A549 (cell line): ENCODE measurements at regions not wholly inside any gene's neighbourhood (a gene's known extent, or its start where the extent isn't known, plus 50 kb on each side); places are given as distances from the start of the nearest gene placed in this dataset.
"Not testable (repeated sequence)": the region's sequence is repeated elsewhere in the genome, so short reads cannot be mapped to it uniquely, and the experiment has no call there.

Experiments used
- ATAC-seq, 2 experiments: fragments of 200-7000 bp in 1 of 2; fragments of >200 bp in 1 of 2; cut with Nextera tagmentation in 1 of 2; cut with Tn5 transposase in 1 of 2; 3 replicates each; pipeline versions ENCODE4 v1.8.0 to v1.9.1; 2018 to 2020; ENCODE audit warnings: mild to moderate bottlenecking in 1 of 2, moderate library complexity in 1 of 2
- CTCF ChIA-PET: fragments of 300-600 bp; sonication (Branson Sonifier 250); formaldehyde crosslinking; extraction: SDS; loops from one replicate; lab custom pipeline; 2021; ENCODE audit warnings: antibody characterized with exemption, inconsistent platforms; lab: Yijun Ruan, JAX
- POLR2A ChIA-PET: fragments of 350-600 bp; formaldehyde crosslinking; extraction: SDS; loops from one replicate; lab custom pipeline; 2021; ENCODE audit warnings: antibody characterized with exemption, inconsistent platforms; lab: Yijun Ruan, JAX
- DNase-seq, 2 experiments: peaks; one replicate each; pipeline versions ENCODE4 v3.0.0 to v3.0.0-alpha.2; 2011 to 2016; ENCODE audit warnings: low read depth in 1 of 2, low spot score in 1 of 2
- FAIRE-seq: peaks from 2 replicates; lab custom pipeline; 2011; peaks lifted over from hg19 to GRCh38; lab: Jason Lieb, UNC
- H3K27ac ChIP-seq, 2 experiments: fragments of >200 bp; sonication (Bioruptor Twin); formaldehyde crosslinking; 3 replicates each; pipeline ENCODE4 v1.5.1; 2016 to 2017
- H3K4me1 ChIP-seq: fragments of >200 bp; sonication (Bioruptor Twin); formaldehyde crosslinking; 3 replicates; pipeline ENCODE4 v1.6.1; 2016
- H3K4me2 ChIP-seq: fragments of >200 bp; sonication (Bioruptor Twin); formaldehyde crosslinking; 3 replicates; pipeline ENCODE4 v1.6.1; 2016
- H3K4me3 ChIP-seq: fragments of >200 bp; sonication (Bioruptor Twin); formaldehyde crosslinking; 3 replicates; pipeline ENCODE4 v1.5.1; 2016
- H3K9me3 ChIP-seq: fragments of >200 bp; sonication (Bioruptor Twin); formaldehyde crosslinking; 3 replicates; pipeline ENCODE4 v1.6.1; 2016
- CBX8 ChIP-seq: fragments of 200-600 bp; sonication (generic); IDR thresholded peaks from 2 replicates; pipeline ENCODE4 v1.6.1; 2016
- CHD2 ChIP-seq: fragments of 150-350 bp; IDR thresholded peaks from 2 replicates; pipeline ENCODE4 v1.6.1; 2014; ENCODE audit warnings: low read length; ENCODE audit not compliant: partially characterized antibody
- CHD4 ChIP-seq: fragments of 200-600 bp; sonication (generic); IDR thresholded peaks from 2 replicates; pipeline ENCODE4 v1.6.1; 2016; ENCODE audit warnings: antibody characterized with exemption, mild to moderate bottlenecking, borderline replicate concordance
- E2F6 ChIP-seq: IDR thresholded peaks from 2 replicates; pipeline ENCODE4 v1.6.1; 2012; ENCODE audit warnings: low read depth, borderline replicate concordance
- EHMT2 ChIP-seq: fragments of 200-600 bp; sonication (generic); IDR thresholded peaks from 2 replicates; pipeline ENCODE4 v1.6.1; 2016; ENCODE audit warnings: antibody characterized with exemption, low read depth, mild to moderate bottlenecking, moderate library complexity
- EP300 ChIP-seq, 2 experiments: fragments of >200 bp; sonication (Bioruptor Twin); formaldehyde crosslinking; IDR thresholded peaks; 2 replicates in 1 of 2; 3 replicates in 1 of 2; pipeline ENCODE4 v1.6.1; 2016 to 2017
- ESRRA ChIP-seq: fragments of 150-350 bp; IDR thresholded peaks from 2 replicates; pipeline ENCODE4 v1.6.1; 2014; ENCODE audit warnings: mild to moderate bottlenecking, low read length, borderline replicate concordance
- FOSB ChIP-seq: fragments of 250-450 bp; sonication (Bioruptor Pico); IDR thresholded peaks from 2 replicates; pipeline ENCODE4 v1.5.0; 2020; ENCODE audit warnings: mild to moderate bottlenecking, moderate library complexity
- FOSL2 ChIP-seq, 2 experiments: fragments of 450-650 bp in 1 of 2; fragments of >200 bp in 1 of 2; sonication (Bioruptor Twin) in 1 of 2; formaldehyde crosslinking; IDR thresholded peaks; 2 replicates each; pipeline versions ENCODE4 v1.5.0 to v1.6.1; 2016 to 2020; ENCODE audit warnings: mild to moderate bottlenecking in 1 of 2, moderate library complexity in 1 of 2
- GATA3 ChIP-seq: IDR thresholded peaks from 2 replicates; pipeline ENCODE4 v1.6.1; 2012; ENCODE audit warnings: borderline replicate concordance
- HES2 ChIP-seq: fragments of >200 bp; sonication (Bioruptor Twin); formaldehyde crosslinking; IDR thresholded peaks from 2 replicates; pipeline ENCODE4 v1.6.1; 2016
- HOXA7 ChIP-seq: fragments of 250-450 bp; sonication (Bioruptor Pico); IDR thresholded peaks from 2 replicates; pipeline ENCODE4 v1.5.0; 2020; ENCODE audit warnings: mild to moderate bottlenecking, moderate library complexity
- HOXB13 ChIP-seq: fragments of 250-450 bp; sonication (Bioruptor Pico); IDR thresholded peaks from 2 replicates; pipeline ENCODE4 v1.5.0; 2020; ENCODE audit warnings: low read depth, mild to moderate bottlenecking, moderate library complexity
- HOXB5 ChIP-seq: fragments of 250-450 bp; sonication (Bioruptor Pico); IDR thresholded peaks from 2 replicates; pipeline ENCODE4 v1.5.0; 2020; ENCODE audit warnings: mild to moderate bottlenecking, moderate library complexity
- JUN ChIP-seq, 2 experiments: fragments of >200 bp; sonication (Bioruptor Twin); formaldehyde crosslinking; IDR thresholded peaks; 2 replicates in 1 of 2; 3 replicates in 1 of 2; pipeline ENCODE4 v1.6.1; 2016 to 2017
- JUNB ChIP-seq: fragments of >200 bp; sonication (Bioruptor Twin); formaldehyde crosslinking; IDR thresholded peaks from 2 replicates; pipeline ENCODE4 v1.6.1; 2016
- KDM1A ChIP-seq: fragments of 200-600 bp; sonication (generic); IDR thresholded peaks from 2 replicates; pipeline ENCODE4 v1.6.1; 2016; ENCODE audit warnings: low read depth, mild to moderate bottlenecking
- KDM5A ChIP-seq: fragments of 200-600 bp; sonication (generic); IDR thresholded peaks from 2 replicates; pipeline ENCODE4 v1.6.1; 2016; ENCODE audit warnings: antibody characterized with exemption, mild to moderate bottlenecking
- MAFK ChIP-seq: fragments of 450-650 bp; IDR thresholded peaks from 2 replicates; pipeline ENCODE4 v1.6.1; 2014; ENCODE audit not compliant: partially characterized antibody
- MAX ChIP-seq: IDR thresholded peaks from 2 replicates; pipeline ENCODE4 v1.6.1; 2012
- MAZ ChIP-seq: fragments of 150-350 bp; IDR thresholded peaks from 2 replicates; pipeline ENCODE4 v1.6.1; 2014; ENCODE audit warnings: antibody characterized with exemption, low read depth, low read length, borderline replicate concordance
- MYC ChIP-seq: IDR thresholded peaks from 2 replicates; pipeline ENCODE4 v1.6.1; 2012; ENCODE audit warnings: mild to moderate bottlenecking, inconsistent platforms, low read length, improper control_type of control experiment, borderline replicate concordance
- NFE2L2 ChIP-seq: fragments of 150-350 bp; conservative IDR thresholded peaks from 2 replicates; pipeline ENCODE4 v1.6.1; 2014; ENCODE audit warnings: low read length
- POLR2AphosphoS2 ChIP-seq: conservative IDR thresholded peaks from 2 replicates; pipeline ENCODE4 v1.6.1; 2012; ENCODE audit warnings: low read length, improper control_type of control experiment, inconsistent platforms
- RARB ChIP-seq: fragments of 250-450 bp; sonication (Bioruptor Pico); IDR thresholded peaks from 2 replicates; pipeline ENCODE4 v1.8.0; 2021; ENCODE audit warnings: mild to moderate bottlenecking, moderate library complexity
- RNF2 ChIP-seq: fragments of 200-600 bp; sonication (generic); IDR thresholded peaks from 2 replicates; pipeline ENCODE4 v1.6.1; 2016; ENCODE audit warnings: low read depth, mild to moderate bottlenecking, antibody characterized with exemption, moderate library complexity, borderline replicate concordance
- ZFP36 ChIP-seq: fragments of 450-650 bp; IDR thresholded peaks from 2 replicates; pipeline ENCODE4 v1.6.1; 2014; ENCODE audit warnings: borderline replicate concordance; ENCODE audit not compliant: partially characterized antibody
- ZNF302 ChIP-seq: fragments of 250-450 bp; sonication (Bioruptor Pico); IDR thresholded peaks from 2 replicates; pipeline ENCODE4 v1.9.0; 2021; ENCODE audit warnings: inconsistent platforms, mild to moderate bottlenecking, moderate library complexity
- ZSCAN20 ChIP-seq: fragments of 250-450 bp; sonication (Bioruptor Pico); IDR thresholded peaks from 2 replicates; pipeline ENCODE4 v1.8.0; 2022; ENCODE audit warnings: mild to moderate bottlenecking, moderate library complexity
- WGBS: methylation state at CpG from one replicate; pipeline ENCODE4 v1.1.6; 2017; ENCODE audit errors: missing lambda C conversion rate; 5-methylcytosine and 5-hydroxymethylcytosine counted together
- TF ChIP-seq, protein P1 (sequence below): IDR thresholded peaks from 2 replicates; pipeline ENCODE4 v1.6.1; 2012

DNA sequence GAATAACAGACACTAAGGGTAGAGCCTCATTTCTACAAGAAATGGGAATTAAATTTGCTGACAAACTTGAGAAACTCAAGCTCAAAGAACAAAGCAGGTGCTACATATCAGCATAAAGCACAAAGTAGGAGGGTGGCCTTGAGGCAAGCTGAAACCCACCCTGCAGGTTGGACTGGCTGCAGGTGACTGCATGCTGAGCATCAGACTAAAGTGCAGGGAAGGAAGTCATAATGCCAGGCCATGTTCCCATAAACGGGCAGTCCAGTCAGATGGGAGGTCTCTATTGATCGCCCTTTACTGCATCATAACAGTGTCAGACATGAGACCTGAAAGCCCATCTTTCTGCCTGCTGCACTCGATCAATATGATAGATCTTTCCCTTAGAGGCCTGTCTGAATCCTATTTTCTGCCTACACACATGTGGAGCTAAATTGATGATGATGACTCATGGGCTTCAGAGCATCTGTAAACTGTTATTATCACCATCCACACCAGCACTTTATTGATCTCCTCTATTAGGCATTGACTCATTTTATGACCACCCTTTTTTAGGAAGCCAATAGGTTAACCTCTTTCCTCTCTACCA is 224.5 kb upstream of the DDI1 start:
- Histone ChIP-seq H3K4me1 (peaks cover 12% of the 10 kb centered on the region), H3K4me3 (no peak overlapping the region), H3K27ac (no peak overlapping the region), H3K9me3 (no peaks in the 10 kb centered on the region), H3K4me2 (no peak overlapping the region)
- CTCF ChIA-PET: no interaction called here
- POLR2A ChIA-PET: no interaction called here
- FAIRE-seq (no peak), ATAC-seq (no peak), DNase-seq (no peak)
- TF ChIP-seq GATA3 (no peak), HOXA7 (CRISPR knock-in tag) (no peak), CHD4 (no peak), ESRRA (no peak), RNF2 (no peak), JUN (IDR thresholded peaks at IDR 0.05) (no peak), KDM5A (no peak), HES2 (no peak), JUNB (no peak), CHD2 (no peak), FOSB (no peak), RARB (CRISPR knock-in tag) (no peak), KDM1A (no peak), MAX (no peak)
- 62% methylated on average over 3 of the region's 3 CpGs for WGBS

GRCh38 chr11:103812680-103813079 is 223.8 kb upstream of the DDI1 start:
- POLR2A ChIA-PET: no interaction called here
- H3K27ac ChIP-seq: no peak overlapping the region
- FAIRE-seq (no peak), ATAC-seq (no peak)
- H3K4me2 ChIP-seq: no peak overlapping the region
- WGBS: 71% methylated on average over 3 of the region's 3 CpGs
- TF ChIP-seq CBX8: no peak
- TF ChIP-seq MAZ: no peak
- no peak for TF ChIP-seq RARB (CRISPR knock-in tag)
- no peak for TF ChIP-seq RNF2
- no peak for TF ChIP-seq POLR2AphosphoS2
- TF ChIP-seq EP300 (IDR thresholded peaks at IDR 0.05): no peak
- no peak for TF ChIP-seq MAFK
- no peak for TF ChIP-seq ZFP36
- TF ChIP-seq E2F6: no peak
- TF ChIP-seq CHD2: no peak
- no peak for TF ChIP-seq ZNF302 (CRISPR knock-in tag)
- TF ChIP-seq GATA3: no peak
- no peak for TF ChIP-seq HOXB5
- TF ChIP-seq, all 56 proteins: peak for 0
- Histone ChIP-seq H3K4me3 (no peak overlapping the region), H3K9me3 (no peaks in the 10 kb centered on the region), H3K4me1 (peaks cover 5% of the 10 kb centered on the region)
- DNase-seq: no peak
- CTCF ChIA-PET: no interaction called here

GRCh38 chr11:103820345-103820744 is 216.1 kb upstream of the DDI1 start:
- not testable (repeated sequence) for H3K4me3 ChIP-seq, DNase-seq

DNA sequence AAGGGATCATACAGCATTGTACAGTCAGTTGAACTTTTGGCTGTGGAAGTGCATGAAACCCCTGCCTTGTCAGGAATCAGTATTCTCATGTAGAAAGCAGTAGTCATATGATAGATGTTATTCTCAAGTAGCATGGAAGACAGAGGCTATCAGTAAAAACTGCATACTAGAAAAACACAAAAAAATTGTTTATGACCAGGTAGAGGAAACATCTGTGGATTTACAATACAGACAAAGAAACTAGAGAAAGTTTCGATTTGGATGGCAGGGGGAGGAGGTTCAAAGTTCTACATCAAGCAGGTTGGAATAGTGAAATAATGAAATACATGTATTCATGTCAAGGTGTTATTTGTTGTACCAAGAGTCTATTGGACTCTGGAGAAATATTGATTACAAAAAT is 212.3 kb upstream of the DDI1 start:
- no peak for DNase-seq
- CTCF ChIA-PET: no interaction called here
- no peak for FAIRE-seq

More at GRCh38 chr11:103820345-103820744, 216.1 kb upstream of the DDI1 start:
- 90% methylated on average over 5 of the region's 8 CpGs for WGBS
- H3K27ac ChIP-seq, H3K4me2 ChIP-seq, CTCF ChIA-PET, ATAC-seq, POLR2A ChIA-PET, H3K9me3 ChIP-seq, FAIRE-seq, H3K4me1 ChIP-seq: not testable (repeated sequence)

More for the DNA sequence above, 212.3 kb upstream of the DDI1 start:
- POLR2A ChIA-PET: no interaction called here
- no peak for ATAC-seq
- no peaks in the 10 kb centered on the region for H3K4me1 ChIP-seq
- no peak overlapping the region for H3K4me3 ChIP-seq
- WGBS: 21% methylated on average over 1 of the region's 1 CpG
- no peak overlapping the region for H3K27ac ChIP-seq
- H3K9me3 ChIP-seq: no peaks in the 10 kb centered on the region
- H3K4me2 ChIP-seq: no peak overlapping the region
- TF ChIP-seq, protein P1, sequence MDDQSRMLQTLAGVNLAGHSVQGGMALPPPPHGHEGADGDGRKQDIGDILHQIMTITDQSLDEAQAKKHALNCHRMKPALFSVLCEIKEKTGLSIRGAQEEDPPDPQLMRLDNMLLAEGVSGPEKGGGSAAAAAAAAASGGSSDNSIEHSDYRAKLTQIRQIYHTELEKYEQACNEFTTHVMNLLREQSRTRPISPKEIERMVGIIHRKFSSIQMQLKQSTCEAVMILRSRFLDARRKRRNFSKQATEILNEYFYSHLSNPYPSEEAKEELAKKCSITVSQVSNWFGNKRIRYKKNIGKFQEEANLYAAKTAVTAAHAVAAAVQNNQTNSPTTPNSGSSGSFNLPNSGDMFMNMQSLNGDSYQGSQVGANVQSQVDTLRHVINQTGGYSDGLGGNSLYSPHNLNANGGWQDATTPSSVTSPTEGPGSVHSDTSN: no peak
- TF ChIP-seq RARB (CRISPR knock-in tag): no peak
- TF ChIP-seq RNF2: no peak
- TF ChIP-seq HOXB13: no peak
- no peak for TF ChIP-seq FOSL2 (IDR thresholded peaks at IDR 0.05)
- TF ChIP-seq FOSL2 (CRISPR knock-in tag; IDR thresholded peaks at IDR 0.05): no peak
- no peak for TF ChIP-seq EHMT2
- TF ChIP-seq NFE2L2: no peak
- no peak for TF ChIP-seq E2F6
- TF ChIP-seq ZSCAN20: no peak
- no peak for TF ChIP-seq MYC
- TF ChIP-seq, all 56 proteins: peak for 0
